GM12865 (cell line): ENCODE measurements at regions not wholly inside any gene's neighbourhood (a gene's known extent, or its start where the extent isn't known, plus 50 kb on each side); places are given as distances from the start of the nearest gene placed in this dataset.

Experiments
- DNase-seq: peaks from one replicate; pipeline ENCODE4 v3.0.0; 2010; ENCODE audit warnings: low read depth
- H3K4me3 ChIP-seq: 2 replicates; pipeline ENCODE4 v1.5.1; 2011; ENCODE audit warnings: mild to moderate bottlenecking, low read depth, low read length, control low read depth
- CTCF ChIP-seq: IDR thresholded peaks from 2 replicates; pipeline ENCODE4 v1.5.1; 2011; ENCODE audit warnings: low read length, control low read depth, low read depth, inconsistent platforms; ENCODE audit not compliant: insufficient read depth; ENCODE audit errors: missing control alignments

GRCh38 chr12:75655315-75655806, 144.0 kb upstream of the KRR1 start:
- TF ChIP-seq CTCF, result no peak
- H3K4me3 ChIP-seq, result no peak overlapping the region
- DNase-seq, result peak; percentile 22

- H3K4me3 ChIP-seq, result no peak overlapping the region
- TF ChIP-seq CTCF, result no peak
- DNase-seq, result no peak
Observed at GRCh38 chr12:75651342-75651695, 139.9 kb upstream of the KRR1 start.

GRCh38 chr12:75650595-75651341, 139.4 kb upstream of the KRR1 start:
- H3K4me3 ChIP-seq, result no peak overlapping the region
- no peak for DNase-seq
- TF ChIP-seq CTCF, result no peak

GRCh38 chr12:75650100-75650499, 138.7 kb upstream of the KRR1 start:
- H3K4me3 ChIP-seq, result no peak overlapping the region
- TF ChIP-seq CTCF, result no peak
- DNase-seq, result no peak

GRCh38 chr12:75648856-75649255, 137.4 kb upstream of the KRR1 start:
- no peak for DNase-seq
- TF ChIP-seq CTCF, result no peak
- H3K4me3 ChIP-seq, result no peak overlapping the region

- no peak for DNase-seq
- H3K4me3 ChIP-seq, result no peak overlapping the region
- TF ChIP-seq CTCF, result no peak
Observed at GRCh38 chr12:75646329-75647210, 135.2 kb upstream of the KRR1 start.
